Nephron (organoid): ENCODE measurements at regions not wholly inside any gene's neighbourhood (a gene's known extent, or its start where the extent isn't known, plus 50 kb on each side); places are given as distances from the start of the nearest gene placed in this dataset.

Source experiments
- H3K27ac Mint-ChIP-seq, 3 experiments: 2 replicates each; pipeline ENCODE4 v1.8.0; 2020; ENCODE audit warnings: mixed read lengths in 3 of 3, mild to moderate bottlenecking in 2 of 3, moderate library complexity in 1 of 3
- H3K27me3 Mint-ChIP-seq: 2 replicates; pipeline ENCODE4 v1.8.0; 2021; ENCODE audit warnings: low read depth, mild to moderate bottlenecking, moderate library complexity, mixed read lengths
- H3K36me3 Mint-ChIP-seq: 2 replicates; pipeline ENCODE4 v1.8.0; 2020; ENCODE audit warnings: low read depth, mixed read lengths
- H3K4me1 Mint-ChIP-seq: 2 replicates; pipeline ENCODE4 v1.8.0; 2020; ENCODE audit warnings: mixed read lengths
- H3K4me3 Mint-ChIP-seq, 3 experiments: 2 replicates each; pipeline ENCODE4 v1.8.0; 2020; ENCODE audit warnings: mild to moderate bottlenecking in 3 of 3, mixed read lengths in 3 of 3, moderate library complexity in 2 of 3
- H3K9me3 Mint-ChIP-seq: 2 replicates; pipeline ENCODE4 v1.8.0; 2020; ENCODE audit warnings: mixed read lengths
- CTCF ChIP-seq, 3 experiments: fragments of 200-600 bp; sonication (generic); IDR thresholded peaks; one replicate each; pipeline ENCODE4 v1.5.0; 2021; ENCODE audit warnings: antibody characterized with exemption in 3 of 3; ENCODE audit not compliant: unreplicated experiment in 3 of 3

- H3K4me1 Mint-ChIP-seq = peaks cover 4% of the 10 kb centered on the region
- TF ChIP-seq CTCF (IDR thresholded peaks at IDR 0.05; ENCODE audit: unreplicated experiment in 3 of 3) = no peak
Measured at GRCh38 chr15:91630090-91630489, 223.4 kb upstream of the SLCO3A1 start.

GRCh38 chr15:91632176-91632575 is 221.3 kb upstream of the SLCO3A1 start:
- Mint-ChIP-seq H3K27me3 (peaks cover 3% of the 10 kb centered on the region), H3K9me3 (peaks cover 5% of the 10 kb centered on the region)
- TF ChIP-seq CTCF (IDR thresholded peaks at IDR 0.05; ENCODE audit: unreplicated experiment in 3 of 3) = no peak

More at GRCh38 chr15:91630090-91630489, 223.4 kb upstream of the SLCO3A1 start:
- Mint-ChIP-seq H3K9me3 (no peaks in the 10 kb centered on the region), H3K4me3 (no peak overlapping the region), H3K27ac (no peak overlapping the region), H3K27me3 (peaks cover 4% of the 10 kb centered on the region), H3K36me3 (no peaks in the 10 kb centered on the region)

GRCh38 chr15:91632981-91633380 is 220.5 kb upstream of the SLCO3A1 start:
- Mint-ChIP-seq H3K9me3 (peaks cover 5% of the 10 kb centered on the region), H3K27ac (no peak overlapping the region), H3K4me3 (no peak overlapping the region), H3K27me3 (no peaks in the 10 kb centered on the region), H3K36me3 (no peaks in the 10 kb centered on the region), H3K4me1 (peaks cover under 1% of the 10 kb centered on the region)
- TF ChIP-seq CTCF (IDR thresholded peaks at IDR 0.05; ENCODE audit: unreplicated experiment in 3 of 3) = no peak

More at GRCh38 chr15:91632176-91632575, 221.3 kb upstream of the SLCO3A1 start:
- H3K4me1 Mint-ChIP-seq = peaks cover 4% of the 10 kb centered on the region
- no peak overlapping the region for H3K4me3 Mint-ChIP-seq
- no peaks in the 10 kb centered on the region for H3K36me3 Mint-ChIP-seq
- H3K27ac Mint-ChIP-seq = no peak overlapping the region

GRCh38 chr15:91634179-91634578 is 219.3 kb upstream of the SLCO3A1 start:
- no peak for TF ChIP-seq CTCF (IDR thresholded peaks at IDR 0.05; ENCODE audit: unreplicated experiment in 3 of 3)

GRCh38 chr15:91635080-91635479 is 218.4 kb upstream of the SLCO3A1 start:
- Mint-ChIP-seq H3K27ac (no peak overlapping the region), H3K4me1 (no peaks in the 10 kb centered on the region), H3K4me3 (no peak overlapping the region), H3K27me3 (no peaks in the 10 kb centered on the region), H3K9me3 (peaks cover 5% of the 10 kb centered on the region), H3K36me3 (no peaks in the 10 kb centered on the region)
- TF ChIP-seq CTCF (IDR thresholded peaks at IDR 0.05; ENCODE audit: unreplicated experiment in 3 of 3) = no peak

More at GRCh38 chr15:91634179-91634578, 219.3 kb upstream of the SLCO3A1 start:
- H3K27ac Mint-ChIP-seq = no peak overlapping the region
- H3K27me3 Mint-ChIP-seq = no peaks in the 10 kb centered on the region
- H3K4me1 Mint-ChIP-seq = no peaks in the 10 kb centered on the region
- H3K9me3 Mint-ChIP-seq = peaks cover 5% of the 10 kb centered on the region
- no peaks in the 10 kb centered on the region for H3K36me3 Mint-ChIP-seq
- H3K4me3 Mint-ChIP-seq = no peak overlapping the region

- Mint-ChIP-seq H3K27me3 (no peaks in the 10 kb centered on the region), H3K9me3 (peaks cover 7% of the 10 kb centered on the region), H3K4me3 (no peak overlapping the region), H3K27ac (no peak overlapping the region), H3K4me1 (no peaks in the 10 kb centered on the region), H3K36me3 (no peaks in the 10 kb centered on the region)
- TF ChIP-seq CTCF (IDR thresholded peaks at IDR 0.05; ENCODE audit: unreplicated experiment in 3 of 3) = no peak
Measured at GRCh38 chr15:91635641-91636040, 217.9 kb upstream of the SLCO3A1 start.
